ENCODE measurements at regions not wholly inside any gene's neighbourhood (a gene's known extent, or its start where the extent isn't known, plus 50 kb on each side); places are given as distances from the start of the nearest gene placed in this dataset.

- Histone ChIP-seq H3K4me3 (no peak overlapping the region), H3K36me3 (no peaks in the 10 kb centered on the region), H3K27me3 (no peaks in the 10 kb centered on the region), H3K4me1 (no peaks in the 10 kb centered on the region), H3K27ac (no peak overlapping the region), H3K9me3 (no peaks in the 10 kb centered on the region)
- no peak for DNase-seq (ENCODE audit: low spot score in 2 of 2)
- no peak for TF ChIP-seq CTCF (IDR thresholded peaks at IDR 0.05)
- TF ChIP-seq POLR2A (IDR thresholded peaks at IDR 0.05), result no peak
- no peak for TF ChIP-seq POLR2AphosphoS5 (IDR thresholded peaks at IDR 0.05)
- intact Hi-C loops (cut with DNase I; ENCODE audit: low total_unique reads), result no loop called here
Measured at GRCh38 chr1:168414914-168415313, 128.9 kb downstream of the XCL2 start.

- no peaks in the 10 kb centered on the region for H3K4me1 ChIP-seq
- peaks cover 6 to 8% of the 10 kb centered on the region in 2 donors for H3K9me3 ChIP-seq
- intact Hi-C loops (cut with DNase I; ENCODE audit: low total_unique reads), result no loop called here
- no peaks in the 10 kb centered on the region for H3K36me3 ChIP-seq
- DNase-seq (ENCODE audit: low spot score in 2 of 2), result no peak
- H3K27me3 ChIP-seq, result no peaks in the 10 kb centered on the region
- H3K4me3 ChIP-seq, result no peak overlapping the region
- H3K27ac ChIP-seq, result no peak overlapping the region
- TF ChIP-seq CTCF (IDR thresholded peaks at IDR 0.05) (no peak), POLR2A (IDR thresholded peaks at IDR 0.05) (no peak), POLR2AphosphoS5 (IDR thresholded peaks at IDR 0.05) (no peak)
Measured at GRCh38 chr1:168410464-168410863, 129.8 kb downstream of the TBX19 start.

DNA sequence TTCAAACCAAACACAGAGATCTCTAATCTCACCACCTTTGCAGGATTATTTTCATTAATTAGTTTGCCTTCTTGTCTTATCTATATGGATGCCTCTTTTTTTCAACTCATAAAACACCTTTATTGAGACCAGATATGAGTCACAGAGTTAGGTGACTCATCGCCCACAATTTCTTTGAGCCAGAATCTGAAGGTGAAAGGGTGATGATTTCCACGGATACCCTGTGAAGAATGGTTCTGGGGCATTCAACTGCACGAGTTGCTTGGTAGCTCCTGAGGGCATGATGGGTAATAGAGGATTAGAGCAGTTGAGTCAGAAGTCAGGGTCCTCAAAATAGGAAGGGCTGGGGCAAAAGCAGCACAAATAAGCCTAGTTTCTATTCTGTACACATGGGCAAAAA is 128.2 kb downstream of the TBX19 start:
- Histone ChIP-seq H3K9me3 (peaks cover 6 to 8% of the 10 kb centered on the region in 2 donors), H3K4me1 (no peaks in the 10 kb centered on the region), H3K27ac (no peak overlapping the region), H3K36me3 (no peaks in the 10 kb centered on the region), H3K4me3 (no peak overlapping the region), H3K27me3 (no peaks in the 10 kb centered on the region)
- no peak for TF ChIP-seq POLR2AphosphoS5 (IDR thresholded peaks at IDR 0.05)
- no peak for TF ChIP-seq CTCF (IDR thresholded peaks at IDR 0.05)
- no peak for TF ChIP-seq POLR2A (IDR thresholded peaks at IDR 0.05)
- intact Hi-C loops (cut with DNase I; ENCODE audit: low total_unique reads), result no loop called here
- DNase-seq (ENCODE audit: low spot score in 2 of 2), result no peak

DNA sequence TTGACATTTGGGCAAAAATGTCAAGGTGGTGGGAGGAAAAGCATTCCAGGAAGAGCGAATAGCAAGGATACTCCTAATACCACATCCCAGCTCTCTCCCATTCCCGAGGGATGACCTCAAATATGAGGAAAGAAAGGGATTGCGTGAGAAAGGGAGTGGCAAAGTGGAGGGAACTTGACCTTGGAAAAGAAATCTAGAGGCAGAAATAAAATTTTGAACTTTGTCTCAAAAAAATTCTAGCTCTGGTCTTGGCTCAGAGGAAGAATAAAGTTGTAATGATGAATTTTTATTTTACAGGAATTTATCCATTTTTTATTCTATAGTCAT is 127.8 kb downstream of the TBX19 start:
- intact Hi-C loops (cut with DNase I; ENCODE audit: low total_unique reads), result no loop called here
- no peaks in the 10 kb centered on the region for H3K27me3 ChIP-seq
- no peak overlapping the region for H3K27ac ChIP-seq
- TF ChIP-seq CTCF (IDR thresholded peaks at IDR 0.05) (no peak), POLR2A (IDR thresholded peaks at IDR 0.05) (no peak), POLR2AphosphoS5 (IDR thresholded peaks at IDR 0.05) (no peak)
- no peak overlapping the region for H3K4me3 ChIP-seq
- no peak for DNase-seq (ENCODE audit: low spot score in 2 of 2)
- H3K9me3 ChIP-seq, result peaks cover 6 to 8% of the 10 kb centered on the region in 2 donors
- no peaks in the 10 kb centered on the region for H3K4me1 ChIP-seq
- no peaks in the 10 kb centered on the region for H3K36me3 ChIP-seq

DNA sequence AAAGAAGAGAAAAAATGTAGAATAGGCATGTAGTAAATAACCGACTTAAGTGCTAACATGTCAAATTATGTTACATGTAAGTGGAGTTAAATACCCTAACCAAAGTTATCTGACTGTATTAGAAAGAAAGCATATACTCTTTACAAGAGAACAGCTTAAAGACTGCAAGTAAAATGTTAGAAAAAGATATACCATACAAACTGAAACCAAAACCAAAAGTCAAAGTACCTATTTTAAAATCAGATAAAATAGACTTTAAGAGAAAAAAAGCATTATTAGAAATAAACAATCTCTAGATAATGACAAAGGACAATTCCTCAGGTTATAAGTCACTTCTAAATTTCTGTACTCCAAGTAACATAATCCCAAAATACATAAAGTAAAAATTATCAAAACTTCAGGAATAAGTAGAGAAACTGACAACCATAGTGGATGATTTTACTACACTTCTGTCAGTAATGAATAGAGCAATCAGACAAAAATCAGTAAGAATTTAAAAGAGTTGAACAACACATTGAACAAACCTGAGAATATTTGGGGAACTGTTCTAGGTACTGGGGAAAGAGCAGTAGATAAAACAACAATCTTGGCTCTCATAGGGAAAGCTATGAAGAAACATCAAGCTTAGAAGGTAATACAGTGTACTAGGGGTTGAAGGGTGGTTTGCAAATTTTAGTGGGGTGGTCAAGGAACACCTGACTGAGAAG is 127.3 kb downstream of the TBX19 start:
- no peaks in the 10 kb centered on the region for H3K27me3 ChIP-seq
- TF ChIP-seq POLR2A (IDR thresholded peaks at IDR 0.05) (no peak), CTCF (IDR thresholded peaks at IDR 0.05) (no peak), POLR2AphosphoS5 (IDR thresholded peaks at IDR 0.05) (no peak)
- no peak overlapping the region for H3K27ac ChIP-seq
- intact Hi-C loops (cut with DNase I; ENCODE audit: low total_unique reads), result no loop called here
- no peaks in the 10 kb centered on the region for H3K36me3 ChIP-seq
- H3K4me1 ChIP-seq, result no peaks in the 10 kb centered on the region
- peaks cover 6 to 8% of the 10 kb centered on the region in 2 donors for H3K9me3 ChIP-seq
- H3K4me3 ChIP-seq, result no peak overlapping the region
- no peak for DNase-seq (ENCODE audit: low spot score in 2 of 2)
